ENCODE measurements at regions not wholly inside any gene's neighbourhood (a gene's known extent, or its start where the extent isn't known, plus 50 kb on each side); places are given as distances from the start of the nearest gene placed in this dataset.

DNA sequence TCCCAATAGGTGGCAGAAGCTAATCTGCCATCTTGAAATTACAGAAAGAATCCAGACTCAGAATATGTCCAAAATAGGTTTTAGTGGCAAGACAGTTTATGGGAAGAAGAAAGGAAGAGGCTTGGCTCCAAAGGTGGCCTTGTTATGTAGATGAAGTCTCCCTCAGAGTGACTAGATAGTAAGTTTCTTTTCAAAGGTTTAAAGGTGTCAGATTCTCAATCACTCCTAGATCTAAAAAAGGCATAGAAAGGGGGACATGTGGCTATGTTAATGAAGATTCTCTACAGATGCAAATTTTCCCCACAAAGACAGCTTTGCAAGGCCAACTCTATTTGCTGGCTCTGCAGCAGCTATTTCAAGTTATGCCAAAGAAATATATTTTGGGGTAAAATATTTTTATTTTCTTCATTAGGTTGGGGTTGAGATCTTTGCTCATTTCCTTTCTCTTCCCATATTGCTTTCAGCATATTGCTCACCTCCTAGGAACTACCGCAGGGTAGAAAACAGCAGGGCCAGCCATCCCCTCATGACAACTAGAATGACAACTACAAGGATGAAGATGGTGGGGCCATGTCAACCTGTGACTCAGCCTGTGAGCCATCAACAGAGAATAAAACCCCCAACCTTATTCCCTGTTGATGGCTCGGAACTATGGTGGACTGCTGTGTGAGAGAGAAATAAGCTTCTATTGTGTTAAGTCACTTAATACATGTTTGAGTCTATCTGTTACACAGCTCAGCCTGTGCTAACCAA is 274.0 kb upstream of the GALNT17 start:
- Histone ChIP-seq H3K27me3 (ENCODE audit: control insufficient read depth in 2 of 2, insufficient read depth in 2 of 2, low read length in 2 of 2) (no peaks in the 10 kb centered on the region), H3K4me2 (replicated peaks; ENCODE audit: extremely low read depth, low read length, poor library complexity, severe bottlenecking) (no peak overlapping the region), H3K4me1 (ENCODE audit: control insufficient read depth in 1 of 2, insufficient read depth in 2 of 2, low read length in 2 of 2) (no peaks in the 10 kb centered on the region), H3K9ac (ENCODE audit: insufficient read depth, low read length, poor library complexity, severe bottlenecking) (no peak overlapping the region), H3K9me3 (replicated peaks in 1 of 2; ENCODE audit: control insufficient read depth in 1 of 2, insufficient read depth in 1 of 2, low read length in 2 of 2) (peaks cover 6 to 8% of the 10 kb centered on the region in 2 donors), H2AFZ (ENCODE audit: insufficient read depth, low read depth, low read length, poor library complexity, severe bottlenecking) (no peak overlapping the region), H3K4me3 (replicated peaks in 1 of 3; ENCODE audit: low read depth in 2 of 3, low read length in 3 of 3) (no peak overlapping the region), H3K79me2 (ENCODE audit: insufficient read depth, low read length) (no peaks in the 10 kb centered on the region), H3K27ac (ENCODE audit: low read depth in 1 of 2, low read length in 2 of 2) (no peak overlapping the region), H4K20me1 (ENCODE audit: insufficient read depth, low read length) (no peaks in the 10 kb centered on the region), H3K36me3 (replicated peaks in 1 of 2; ENCODE audit: control insufficient read depth in 1 of 2, insufficient read depth in 2 of 2, low read length in 2 of 2) (no peaks in the 10 kb centered on the region)
- Mint-ChIP-seq H3K4me1 (no peaks in the 10 kb centered on the region), H3K27ac (no peak overlapping the region), H3K9me3 (peaks cover 2 to 6% (median 3%) of the 10 kb centered on the region in 7 donors), H3K36me3 (no peaks in the 10 kb centered on the region), H3K27me3 (ENCODE audit: low read depth in 3 of 3) (peaks cover 0 to 2% (median 0%) of the 10 kb centered on the region in 3 donors), H3K4me3 (no peak overlapping the region)
- no CpG with 5 or more reads among the region's 2 CpGs for whole genome bisulfite sequencing (ENCODE audit: insufficient coverage)
- no peak for DNase-seq
- TF ChIP-seq, protein P1, sequence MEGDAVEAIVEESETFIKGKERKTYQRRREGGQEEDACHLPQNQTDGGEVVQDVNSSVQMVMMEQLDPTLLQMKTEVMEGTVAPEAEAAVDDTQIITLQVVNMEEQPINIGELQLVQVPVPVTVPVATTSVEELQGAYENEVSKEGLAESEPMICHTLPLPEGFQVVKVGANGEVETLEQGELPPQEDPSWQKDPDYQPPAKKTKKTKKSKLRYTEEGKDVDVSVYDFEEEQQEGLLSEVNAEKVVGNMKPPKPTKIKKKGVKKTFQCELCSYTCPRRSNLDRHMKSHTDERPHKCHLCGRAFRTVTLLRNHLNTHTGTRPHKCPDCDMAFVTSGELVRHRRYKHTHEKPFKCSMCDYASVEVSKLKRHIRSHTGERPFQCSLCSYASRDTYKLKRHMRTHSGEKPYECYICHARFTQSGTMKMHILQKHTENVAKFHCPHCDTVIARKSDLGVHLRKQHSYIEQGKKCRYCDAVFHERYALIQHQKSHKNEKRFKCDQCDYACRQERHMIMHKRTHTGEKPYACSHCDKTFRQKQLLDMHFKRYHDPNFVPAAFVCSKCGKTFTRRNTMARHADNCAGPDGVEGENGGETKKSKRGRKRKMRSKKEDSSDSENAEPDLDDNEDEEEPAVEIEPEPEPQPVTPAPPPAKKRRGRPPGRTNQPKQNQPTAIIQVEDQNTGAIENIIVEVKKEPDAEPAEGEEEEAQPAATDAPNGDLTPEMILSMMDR (IDR thresholded peaks at IDR 0.05) = no peak
- intact Hi-C loops (cut with micrococcal nuclease) = loop anchor here in 1 of 2 donors (10.0 kb wide), 1 partner anchor 877 kb away; no protein-coding TSS in a partner anchor

DNA sequence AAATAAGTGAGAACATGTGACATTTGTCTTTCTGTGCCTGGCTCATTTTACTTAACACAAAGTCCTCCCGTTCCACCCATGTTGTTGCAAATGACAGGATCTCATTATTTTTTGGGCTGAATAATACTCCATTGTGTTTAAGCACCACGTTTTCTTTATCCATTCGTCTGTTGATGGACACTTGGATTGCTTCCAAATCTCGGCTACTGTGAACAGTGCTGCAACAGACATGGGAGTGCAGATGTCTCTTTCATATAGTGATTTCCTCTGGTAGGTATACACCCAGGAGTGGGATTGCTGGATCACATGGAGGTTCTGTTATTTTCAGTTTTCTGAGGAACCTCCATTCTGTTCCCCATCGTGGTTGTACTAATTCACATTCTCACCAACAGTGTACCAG is 264.4 kb upstream of the GALNT17 start:
- H3K79me2 ChIP-seq (ENCODE audit: insufficient read depth, low read length) = no peaks in the 10 kb centered on the region
- H3K9ac ChIP-seq (ENCODE audit: insufficient read depth, low read length, poor library complexity, severe bottlenecking) = no peak overlapping the region
- DNase-seq = no peak
- peaks cover 13 to 22% of the 10 kb centered on the region in 2 donors for H3K9me3 ChIP-seq (replicated peaks in 1 of 2; ENCODE audit: control insufficient read depth in 1 of 2, insufficient read depth in 1 of 2, low read length in 2 of 2)
- Mint-ChIP-seq H3K27ac (no peak overlapping the region), H3K9me3 (peaks cover 6 to 18% (median 10%) of the 10 kb centered on the region in 7 donors), H3K4me3 (no peak overlapping the region), H3K27me3 (ENCODE audit: low read depth in 3 of 3) (peaks cover 0 to 3% (median 3%) of the 10 kb centered on the region in 3 donors), H3K4me1 (no peaks in the 10 kb centered on the region), H3K36me3 (no peaks in the 10 kb centered on the region)
- H3K4me1 ChIP-seq (ENCODE audit: control insufficient read depth in 1 of 2, insufficient read depth in 2 of 2, low read length in 2 of 2) = no peaks in the 10 kb centered on the region
- intact Hi-C loops (cut with micrococcal nuclease) = no loop called here
- no peaks in the 10 kb centered on the region for H3K36me3 ChIP-seq (replicated peaks in 1 of 2; ENCODE audit: control insufficient read depth in 1 of 2, insufficient read depth in 2 of 2, low read length in 2 of 2)
- H4K20me1 ChIP-seq (ENCODE audit: insufficient read depth, low read length) = no peaks in the 10 kb centered on the region
- no peak overlapping the region for H2AFZ ChIP-seq (ENCODE audit: insufficient read depth, low read depth, low read length, poor library complexity, severe bottlenecking)
- no peak overlapping the region for H3K4me3 ChIP-seq (replicated peaks in 1 of 3; ENCODE audit: low read depth in 2 of 3, low read length in 3 of 3)
- H3K27ac ChIP-seq (ENCODE audit: low read depth in 1 of 2, low read length in 2 of 2) = no peak overlapping the region
- no peaks in the 10 kb centered on the region for H3K27me3 ChIP-seq (ENCODE audit: control insufficient read depth in 2 of 2, insufficient read depth in 2 of 2, low read length in 2 of 2)
- TF ChIP-seq, protein P1 (IDR thresholded peaks at IDR 0.05) = no peak
- 81% methylated on average over 2 of the region's 5 CpGs for WGBS (ENCODE audit: insufficient coverage)
- H3K4me2 ChIP-seq (replicated peaks; ENCODE audit: extremely low read depth, low read length, poor library complexity, severe bottlenecking) = no peak overlapping the region

All from CD14-positive monocyte (primary cell).